GM23338 (cell line): ENCODE measurements at regions not wholly inside any gene's neighbourhood (a gene's known extent, or its start where the extent isn't known, plus 50 kb on each side); places are given as distances from the start of the nearest gene placed in this dataset.

Source experiments
- ATAC-seq: fragments of 200-7000 bp; cut with Tn5 transposase; 3 replicates; pipeline ENCODE4 v1.9.1; 2020
- DNase-seq: peaks from one replicate; pipeline ENCODE4 v3.0.0-alpha.2; 2015; ENCODE audit warnings: low spot score
- H2AFZ ChIP-seq: fragments of 200-600 bp; sonication (generic); 2 replicates; pipeline ENCODE4 v1.8.0; 2016; ENCODE audit warnings: antibody characterized with exemption, mild to moderate bottlenecking, moderate library complexity
- H3F3A ChIP-seq: fragments of 200-600 bp; sonication (generic); replicated peaks from 2 replicates; pipeline ENCODE4 v1.8.0; 2017; ENCODE audit warnings: antibody characterized with exemption, mixed run types, low read depth
- H3K27ac ChIP-seq: fragments of 200-600 bp; sonication (generic); 2 replicates; pipeline ENCODE4 v1.6.1; 2016; ENCODE audit warnings: low read depth
- H3K27me3 ChIP-seq: fragments of 200-600 bp; sonication (generic); 2 replicates; pipeline ENCODE4 v1.8.0; 2016; ENCODE audit warnings: mild to moderate bottlenecking, mixed run types, moderate library complexity; ENCODE audit not compliant: insufficient read depth
- H3K36me3 ChIP-seq: fragments of 200-600 bp; sonication (generic); 2 replicates; pipeline ENCODE4 v1.8.0; 2016; ENCODE audit warnings: mild to moderate bottlenecking; ENCODE audit not compliant: insufficient read depth
- H3K4me1 ChIP-seq: fragments of 200-600 bp; sonication (generic); 2 replicates; pipeline ENCODE4 v1.8.0; 2016; ENCODE audit warnings: mild to moderate bottlenecking, moderate library complexity; ENCODE audit not compliant: insufficient read depth
- H3K4me2 ChIP-seq: fragments of 200-600 bp; sonication (generic); 2 replicates; pipeline ENCODE4 v1.7.1; 2017; ENCODE audit warnings: mixed run types
- H3K4me3 ChIP-seq: fragments of 200-600 bp; sonication (generic); 2 replicates; pipeline ENCODE4 v1.6.1; 2016; ENCODE audit warnings: mixed run types
- H3K79me2 ChIP-seq: fragments of 200-600 bp; sonication (generic); replicated peaks from 2 replicates; pipeline ENCODE4 v1.8.0; 2017; ENCODE audit warnings: mild to moderate bottlenecking; ENCODE audit not compliant: insufficient read depth
- H3K9me2 ChIP-seq: fragments of 200-600 bp; sonication (generic); 2 replicates; pipeline ENCODE4 v1.8.0; 2017; ENCODE audit not compliant: insufficient read depth
- H4K20me1 ChIP-seq: fragments of 200-600 bp; sonication (generic); replicated peaks from 2 replicates; pipeline ENCODE4 v1.8.0; 2017; ENCODE audit warnings: mild to moderate bottlenecking; ENCODE audit not compliant: insufficient read depth
- H3K27ac Mint-ChIP-seq: 2 replicates; pipeline ENCODE4 v1.8.0; 2020; ENCODE audit warnings: inconsistent platforms, mild to moderate bottlenecking, moderate library complexity, mixed read lengths
- H3K27me3 Mint-ChIP-seq: 3 replicates; pipeline ENCODE4 v1.8.0; 2022; ENCODE audit warnings: low read depth, mild to moderate bottlenecking, moderate library complexity, mixed read lengths, inconsistent platforms; ENCODE audit not compliant: insufficient read depth, poor library complexity
- H3K36me3 Mint-ChIP-seq: 3 replicates; pipeline ENCODE4 v1.8.0; 2021; ENCODE audit warnings: low read depth, mild to moderate bottlenecking, inconsistent platforms, moderate library complexity, mixed read lengths
- H3K4me1 Mint-ChIP-seq: 3 replicates; pipeline ENCODE4 v1.8.0; 2020; ENCODE audit warnings: mild to moderate bottlenecking, inconsistent platforms, mixed read lengths
- H3K4me3 Mint-ChIP-seq: 3 replicates; pipeline ENCODE4 v1.8.0; 2021; ENCODE audit warnings: moderate library complexity, mild to moderate bottlenecking, inconsistent platforms, mixed read lengths
- H3K9me3 Mint-ChIP-seq: 3 replicates; pipeline ENCODE4 v1.8.0; 2020; ENCODE audit warnings: moderate library complexity, mild to moderate bottlenecking, inconsistent platforms, mixed read lengths
- CREB1 ChIP-seq: fragments of 250-450 bp; sonication (Bioruptor Pico); IDR thresholded peaks from 2 replicates; pipeline ENCODE4 v1.5.0; 2020; ENCODE audit warnings: low read depth, mild to moderate bottlenecking, moderate library complexity
- CTCF ChIP-seq, 2 experiments: fragments of 200-600 bp in 1 of 2; sonication (generic) in 1 of 2; conservative IDR thresholded peaks; 2 replicates each; pipeline versions ENCODE4 v1.5.1 to v1.6.1; 2016 to 2017; ENCODE audit warnings: antibody characterized with exemption in 2 of 2, low read depth in 2 of 2, mild to moderate bottlenecking in 2 of 2, moderate library complexity in 1 of 2
- ETS1 ChIP-seq: IDR thresholded peaks from 2 replicates; pipeline ENCODE4 v1.6.1; 2016; ENCODE audit warnings: antibody characterized with exemption
- EZH2 ChIP-seq: fragments of 200-600 bp; sonication (generic); IDR thresholded peaks from one replicate; pipeline ENCODE4 v1.8.0; 2017; ENCODE audit warnings: antibody characterized with exemption, mild to moderate bottlenecking, low read depth; ENCODE audit not compliant: unreplicated experiment
- EZH2phosphoT487 ChIP-seq: fragments of 200-600 bp; sonication (generic); IDR thresholded peaks from one replicate; pipeline ENCODE4 v1.8.1; 2018; ENCODE audit warnings: antibody characterized with exemption; ENCODE audit not compliant: unreplicated experiment
- JUNB ChIP-seq: IDR thresholded peaks from one replicate; pipeline ENCODE4 v1.6.1; 2016; ENCODE audit warnings: antibody characterized with exemption; ENCODE audit not compliant: unreplicated experiment
- NANOG ChIP-seq: IDR thresholded peaks from 2 replicates; pipeline ENCODE4 v1.6.1; 2016; ENCODE audit warnings: antibody characterized with exemption, borderline replicate concordance
- POLR2AphosphoS5 ChIP-seq: IDR thresholded peaks from 2 replicates; pipeline ENCODE4 v1.6.1; 2016; ENCODE audit warnings: antibody characterized with exemption, low read depth
- STAT1 ChIP-seq: IDR thresholded peaks from one replicate; pipeline ENCODE4 v1.6.1; 2016; ENCODE audit warnings: antibody characterized with exemption; ENCODE audit not compliant: unreplicated experiment
- ZNF114 ChIP-seq: fragments of 250-450 bp; sonication (Bioruptor Pico); IDR thresholded peaks from 2 replicates; pipeline ENCODE4 v1.5.0; 2020; ENCODE audit warnings: mild to moderate bottlenecking, moderate library complexity
- ZNF331 ChIP-seq: fragments of 250-450 bp; sonication (Bioruptor Pico); IDR thresholded peaks from 2 replicates; pipeline ENCODE4 v1.5.0; 2020; ENCODE audit warnings: low read depth, mild to moderate bottlenecking, moderate library complexity
- TF ChIP-seq, protein P1 (sequence below): fragments of 250-450 bp; sonication (Bioruptor Pico); IDR thresholded peaks from 2 replicates; pipeline ENCODE4 v1.5.0; 2020; ENCODE audit warnings: mild to moderate bottlenecking, moderate library complexity
- TF ChIP-seq, protein P2 (sequence below): IDR thresholded peaks from one replicate; pipeline ENCODE4 v1.6.1; 2018; ENCODE audit warnings: antibody characterized with exemption; ENCODE audit not compliant: unreplicated experiment

DNA sequence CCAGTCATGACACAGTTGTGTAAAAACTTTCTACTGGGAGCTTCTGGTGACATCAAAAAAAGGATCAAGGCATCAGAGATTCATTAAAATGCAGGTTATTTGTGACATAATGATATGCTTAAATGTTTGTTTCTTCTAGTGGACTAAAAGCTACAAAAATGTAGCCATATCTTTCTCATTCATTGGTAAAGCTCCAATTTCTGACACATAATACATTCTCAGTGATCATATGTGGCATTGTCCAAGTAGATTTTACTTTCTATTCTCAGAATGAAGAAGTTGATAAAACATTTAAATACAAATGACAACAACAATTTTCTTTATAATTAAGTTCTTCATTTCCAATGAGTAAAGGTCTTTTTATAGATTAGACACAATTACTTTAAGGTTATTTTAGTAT lies 71.0 kb upstream of the ARHGEF26 start:
- DNase-seq, result no peak
- Mint-ChIP-seq H3K9me3 (no peaks in the 10 kb centered on the region; the same call in 2 of the 3 replicates), H3K36me3 (no peaks in the 10 kb centered on the region), H3K4me1 (no peaks in the 10 kb centered on the region), H3K4me3 (no peak overlapping the region), H3K27me3 (peaks cover 2% of the 10 kb centered on the region), H3K27ac (no peak overlapping the region)
- no peaks in the 10 kb centered on the region for H3K4me1 ChIP-seq
- no peak overlapping the region for H3K4me2 ChIP-seq
- no peaks in the 10 kb centered on the region for H3K9me2 ChIP-seq
- H3K27ac ChIP-seq, result no peak overlapping the region
- H3K4me3 ChIP-seq, result no peak overlapping the region
- no peaks in the 10 kb centered on the region for H3K79me2 ChIP-seq
- H3F3A ChIP-seq, result no peaks in the 10 kb centered on the region
- no peak overlapping the region for H2AFZ ChIP-seq
- H3K27me3 ChIP-seq, result no peaks in the 10 kb centered on the region
- TF ChIP-seq CTCF (conservative IDR thresholded peaks at IDR 0.05; ENCODE audit: low read depth in 2 of 2) (no peak), JUNB (no peak), EZH2phosphoT487 (no peak), CREB1 (CRISPR knock-in tag) (no peak), ZNF331 (CRISPR knock-in tag) (no peak), ETS1 (no peak), POLR2AphosphoS5 (no peak), ZNF114 (CRISPR knock-in tag) (no peak), EZH2 (no peak), STAT1 (no peak), NANOG (no peak)
- TF ChIP-seq, protein P1, sequence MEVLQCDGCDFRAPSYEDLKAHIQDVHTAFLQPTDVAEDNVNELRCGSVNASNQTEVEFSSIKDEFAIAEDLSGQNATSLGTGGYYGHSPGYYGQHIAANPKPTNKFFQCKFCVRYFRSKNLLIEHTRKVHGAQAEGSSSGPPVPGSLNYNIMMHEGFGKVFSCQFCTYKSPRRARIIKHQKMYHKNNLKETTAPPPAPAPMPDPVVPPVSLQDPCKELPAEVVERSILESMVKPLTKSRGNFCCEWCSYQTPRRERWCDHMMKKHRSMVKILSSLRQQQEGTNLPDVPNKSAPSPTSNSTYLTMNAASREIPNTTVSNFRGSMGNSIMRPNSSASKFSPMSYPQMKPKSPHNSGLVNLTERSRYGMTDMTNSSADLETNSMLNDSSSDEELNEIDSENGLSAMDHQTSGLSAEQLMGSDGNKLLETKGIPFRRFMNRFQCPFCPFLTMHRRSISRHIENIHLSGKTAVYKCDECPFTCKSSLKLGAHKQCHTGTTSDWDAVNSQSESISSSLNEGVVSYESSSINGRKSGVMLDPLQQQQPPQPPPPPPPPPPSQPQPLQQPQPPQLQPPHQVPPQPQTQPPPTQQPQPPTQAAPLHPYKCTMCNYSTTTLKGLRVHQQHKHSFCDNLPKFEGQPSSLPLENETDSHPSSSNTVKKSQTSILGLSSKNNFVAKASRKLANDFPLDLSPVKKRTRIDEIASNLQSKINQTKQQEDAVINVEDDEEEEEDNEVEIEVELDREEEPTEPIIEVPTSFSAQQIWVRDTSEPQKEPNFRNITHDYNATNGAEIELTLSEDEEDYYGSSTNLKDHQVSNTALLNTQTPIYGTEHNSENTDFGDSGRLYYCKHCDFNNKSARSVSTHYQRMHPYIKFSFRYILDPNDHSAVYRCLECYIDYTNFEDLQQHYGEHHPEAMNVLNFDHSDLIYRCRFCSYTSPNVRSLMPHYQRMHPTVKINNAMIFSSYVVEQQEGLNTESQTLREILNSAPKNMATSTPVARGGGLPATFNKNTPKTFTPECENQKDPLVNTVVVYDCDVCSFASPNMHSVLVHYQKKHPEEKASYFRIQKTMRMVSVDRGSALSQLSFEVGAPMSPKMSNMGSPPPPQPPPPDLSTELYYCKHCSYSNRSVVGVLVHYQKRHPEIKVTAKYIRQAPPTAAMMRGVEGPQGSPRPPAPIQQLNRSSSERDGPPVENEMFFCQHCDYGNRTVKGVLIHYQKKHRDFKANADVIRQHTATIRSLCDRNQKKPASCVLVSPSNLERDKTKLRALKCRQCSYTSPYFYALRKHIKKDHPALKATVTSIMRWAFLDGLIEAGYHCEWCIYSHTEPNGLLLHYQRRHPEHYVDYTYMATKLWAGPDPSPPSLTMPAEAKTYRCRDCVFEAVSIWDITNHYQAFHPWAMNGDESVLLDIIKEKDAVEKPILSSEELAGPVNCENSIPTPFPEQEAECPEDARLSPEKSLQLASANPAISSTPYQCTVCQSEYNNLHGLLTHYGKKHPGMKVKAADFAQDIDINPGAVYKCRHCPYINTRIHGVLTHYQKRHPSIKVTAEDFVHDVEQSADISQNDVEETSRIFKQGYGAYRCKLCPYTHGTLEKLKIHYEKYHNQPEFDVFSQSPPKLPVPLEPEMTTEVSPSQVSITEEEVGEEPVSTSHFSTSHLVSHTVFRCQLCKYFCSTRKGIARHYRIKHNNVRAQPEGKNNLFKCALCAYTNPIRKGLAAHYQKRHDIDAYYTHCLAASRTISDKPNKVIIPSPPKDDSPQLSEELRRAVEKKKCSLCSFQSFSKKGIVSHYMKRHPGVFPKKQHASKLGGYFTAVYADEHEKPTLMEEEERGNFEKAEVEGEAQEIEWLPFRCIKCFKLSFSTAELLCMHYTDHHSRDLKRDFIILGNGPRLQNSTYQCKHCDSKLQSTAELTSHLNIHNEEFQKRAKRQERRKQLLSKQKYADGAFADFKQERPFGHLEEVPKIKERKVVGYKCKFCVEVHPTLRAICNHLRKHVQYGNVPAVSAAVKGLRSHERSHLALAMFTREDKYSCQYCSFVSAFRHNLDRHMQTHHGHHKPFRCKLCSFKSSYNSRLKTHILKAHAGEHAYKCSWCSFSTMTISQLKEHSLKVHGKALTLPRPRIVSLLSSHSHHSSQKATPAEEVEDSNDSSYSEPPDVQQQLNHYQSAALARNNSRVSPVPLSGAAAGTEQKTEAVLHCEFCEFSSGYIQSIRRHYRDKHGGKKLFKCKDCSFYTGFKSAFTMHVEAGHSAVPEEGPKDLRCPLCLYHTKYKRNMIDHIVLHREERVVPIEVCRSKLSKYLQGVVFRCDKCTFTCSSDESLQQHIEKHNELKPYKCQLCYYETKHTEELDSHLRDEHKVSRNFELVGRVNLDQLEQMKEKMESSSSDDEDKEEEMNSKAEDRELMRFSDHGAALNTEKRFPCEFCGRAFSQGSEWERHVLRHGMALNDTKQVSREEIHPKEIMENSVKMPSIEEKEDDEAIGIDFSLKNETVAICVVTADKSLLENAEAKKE (CRISPR knock-in tag), result no peak
- TF ChIP-seq, protein P2, sequence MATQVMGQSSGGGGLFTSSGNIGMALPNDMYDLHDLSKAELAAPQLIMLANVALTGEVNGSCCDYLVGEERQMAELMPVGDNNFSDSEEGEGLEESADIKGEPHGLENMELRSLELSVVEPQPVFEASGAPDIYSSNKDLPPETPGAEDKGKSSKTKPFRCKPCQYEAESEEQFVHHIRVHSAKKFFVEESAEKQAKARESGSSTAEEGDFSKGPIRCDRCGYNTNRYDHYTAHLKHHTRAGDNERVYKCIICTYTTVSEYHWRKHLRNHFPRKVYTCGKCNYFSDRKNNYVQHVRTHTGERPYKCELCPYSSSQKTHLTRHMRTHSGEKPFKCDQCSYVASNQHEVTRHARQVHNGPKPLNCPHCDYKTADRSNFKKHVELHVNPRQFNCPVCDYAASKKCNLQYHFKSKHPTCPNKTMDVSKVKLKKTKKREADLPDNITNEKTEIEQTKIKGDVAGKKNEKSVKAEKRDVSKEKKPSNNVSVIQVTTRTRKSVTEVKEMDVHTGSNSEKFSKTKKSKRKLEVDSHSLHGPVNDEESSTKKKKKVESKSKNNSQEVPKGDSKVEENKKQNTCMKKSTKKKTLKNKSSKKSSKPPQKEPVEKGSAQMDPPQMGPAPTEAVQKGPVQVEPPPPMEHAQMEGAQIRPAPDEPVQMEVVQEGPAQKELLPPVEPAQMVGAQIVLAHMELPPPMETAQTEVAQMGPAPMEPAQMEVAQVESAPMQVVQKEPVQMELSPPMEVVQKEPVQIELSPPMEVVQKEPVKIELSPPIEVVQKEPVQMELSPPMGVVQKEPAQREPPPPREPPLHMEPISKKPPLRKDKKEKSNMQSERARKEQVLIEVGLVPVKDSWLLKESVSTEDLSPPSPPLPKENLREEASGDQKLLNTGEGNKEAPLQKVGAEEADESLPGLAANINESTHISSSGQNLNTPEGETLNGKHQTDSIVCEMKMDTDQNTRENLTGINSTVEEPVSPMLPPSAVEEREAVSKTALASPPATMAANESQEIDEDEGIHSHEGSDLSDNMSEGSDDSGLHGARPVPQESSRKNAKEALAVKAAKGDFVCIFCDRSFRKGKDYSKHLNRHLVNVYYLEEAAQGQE, result no peak
- H4K20me1 ChIP-seq, result no peaks in the 10 kb centered on the region
- no peak for ATAC-seq
- H3K36me3 ChIP-seq, result no peaks in the 10 kb centered on the region
